ENCODE measurements at regions not wholly inside any gene's neighbourhood (a gene's known extent, or its start where the extent isn't known, plus 50 kb on each side); places are given as distances from the start of the nearest gene placed in this dataset.

GRCh38 chr3:193134856-193135255 is 106.2 kb upstream of the PLAAT1 start:
- no peak overlapping the region for H3K4me2 ChIP-seq (ENCODE audit: insufficient read depth, low read length)
- no peaks in the 10 kb centered on the region for H3K4me1 ChIP-seq (ENCODE audit: control insufficient read depth, extremely low read depth, insufficient read depth, low read length)
- H3K9me1 ChIP-seq (replicated peaks; ENCODE audit: control insufficient read depth, extremely low read depth, insufficient read depth, low read length) = no peaks in the 10 kb centered on the region
- H3K27me3 ChIP-seq (ENCODE audit: control insufficient read depth in 2 of 2, insufficient read depth in 2 of 2, low read length in 2 of 2) = peaks cover 0 to 6% of the 10 kb centered on the region in 2 experiments
- FAIRE-seq = peak; percentile 49
- no peaks in the 10 kb centered on the region for H3K79me2 ChIP-seq (ENCODE audit: control insufficient read depth, insufficient read depth, low read length)
- no TSS peak for BruUV-seq (replicated peaks)
- dilution Hi-C loops (cut with MboI; ENCODE audit: extremely low pct_ligation_motif_present, low sequenced_read_pairs) = no loop called here
- H3K9me3 ChIP-seq (replicated peaks; ENCODE audit: control insufficient read depth, insufficient read depth, low read length) = no peaks in the 10 kb centered on the region
- no peaks in the 10 kb centered on the region for H4K20me1 ChIP-seq (replicated peaks; ENCODE audit: control insufficient read depth, extremely low read depth, insufficient read depth, low read length)
- CTCF ChIA-PET = no interaction called here
- H3K4me3 ChIP-seq (replicated peaks in 1 of 3; ENCODE audit: insufficient read depth in 1 of 3, low read depth in 1 of 3, low read length in 3 of 3) = no peak overlapping the region
- peak; percentile 49 for DNase-seq (ENCODE audit: low read depth, low spot score)
- intact Hi-C loops (cut with micrococcal nuclease) = loop anchor here (5.0 kb wide), 1 partner anchor 318 kb away; no protein-coding TSS in a partner anchor
- H3K36me3 ChIP-seq (ENCODE audit: control insufficient read depth in 2 of 2, extremely low read depth in 1 of 2, insufficient read depth in 2 of 2, low read length in 2 of 2) = no peaks in the 10 kb centered on the region
- H3K27ac ChIP-seq (ENCODE audit: insufficient read depth, low read depth, low read length) = no peak overlapping the region
- TF ChIP-seq FOS (IDR thresholded peaks at IDR 0.05; ENCODE audit: borderline replicate concordance, insufficient read depth, low read length) (peak; percentile 78), GATA2 (IDR thresholded peaks at IDR 0.05; ENCODE audit: insufficient read depth, insufficient read length, low read depth, low read length) (peak; percentile 24), POLR2AphosphoS5 (IDR thresholded peaks at IDR 0.05; ENCODE audit: insufficient read depth, low read depth, low read length) (no peak), JUN (IDR thresholded peaks at IDR 0.05; ENCODE audit: borderline replicate concordance, insufficient read depth, insufficient read length, low read depth) (peak; percentile 27)
- POLR2A ChIA-PET = no interaction called here
- no peak overlapping the region for H3K9ac ChIP-seq (replicated peaks; ENCODE audit: extremely low read depth, insufficient read depth, low read length)
- no peak overlapping the region for H2AFZ ChIP-seq (ENCODE audit: low read depth, low read length)

DNA sequence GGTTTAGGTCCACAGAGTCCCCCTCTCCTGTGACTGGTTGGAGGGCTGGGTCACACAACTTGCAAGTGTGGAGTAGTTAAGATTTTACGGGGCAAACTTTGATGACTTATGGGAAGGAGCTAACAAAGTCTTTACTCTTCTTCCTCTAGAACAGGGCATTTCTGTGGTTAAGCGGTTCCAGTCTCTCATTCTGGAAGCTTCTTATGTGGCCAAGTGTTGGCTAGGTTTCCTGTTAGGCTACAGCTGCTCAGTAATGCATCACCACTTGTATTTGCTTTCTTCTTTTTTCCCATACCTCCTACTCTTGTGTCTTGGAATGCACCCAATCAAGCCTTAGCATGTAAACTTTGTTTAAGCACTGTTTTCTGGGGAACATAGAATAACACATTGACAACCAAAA is 100.6 kb upstream of the PLAAT1 start:
- Histone ChIP-seq H2AFZ (ENCODE audit: low read depth, low read length) (no peak overlapping the region), H3K9me3 (replicated peaks; ENCODE audit: control insufficient read depth, insufficient read depth, low read length) (no peaks in the 10 kb centered on the region), H4K20me1 (replicated peaks; ENCODE audit: control insufficient read depth, extremely low read depth, insufficient read depth, low read length) (no peaks in the 10 kb centered on the region), H3K27ac (ENCODE audit: insufficient read depth, low read depth, low read length) (no peak overlapping the region), H3K4me2 (ENCODE audit: insufficient read depth, low read length) (no peak overlapping the region), H3K4me3 (replicated peaks in 1 of 3; ENCODE audit: insufficient read depth in 1 of 3, low read depth in 1 of 3, low read length in 3 of 3) (no peak overlapping the region), H3K4me1 (ENCODE audit: control insufficient read depth, extremely low read depth, insufficient read depth, low read length) (no peaks in the 10 kb centered on the region), H3K79me2 (ENCODE audit: control insufficient read depth, insufficient read depth, low read length) (no peaks in the 10 kb centered on the region), H3K27me3 (ENCODE audit: control insufficient read depth in 2 of 2, insufficient read depth in 2 of 2, low read length in 2 of 2) (peaks cover 0 to 6% of the 10 kb centered on the region in 2 experiments), H3K36me3 (ENCODE audit: control insufficient read depth in 2 of 2, extremely low read depth in 1 of 2, insufficient read depth in 2 of 2, low read length in 2 of 2) (no peaks in the 10 kb centered on the region), H3K9ac (replicated peaks; ENCODE audit: extremely low read depth, insufficient read depth, low read length) (no peak overlapping the region), H3K9me1 (replicated peaks; ENCODE audit: control insufficient read depth, extremely low read depth, insufficient read depth, low read length) (no peaks in the 10 kb centered on the region)
- no TSS peak for BruUV-seq (replicated peaks)
- dilution Hi-C loops (cut with MboI; ENCODE audit: extremely low pct_ligation_motif_present, low sequenced_read_pairs) (no loop called here), intact Hi-C loops (cut with micrococcal nuclease) (no loop called here)
- no peak for FAIRE-seq
- DNase-seq (ENCODE audit: low read depth, low spot score) = no peak
- POLR2A ChIA-PET = no interaction called here
- TF ChIP-seq CTCF (IDR thresholded peaks at IDR 0.05; ENCODE audit: extremely low read depth in 1 of 2, insufficient read depth in 1 of 2, low read depth in 1 of 2, low read length in 2 of 2) = no peak
- TF ChIP-seq EZH2 (IDR thresholded peaks at IDR 0.05; ENCODE audit: borderline replicate concordance, low read depth, low read length, severe bottlenecking) = no peak
- TF ChIP-seq MAX (IDR thresholded peaks at IDR 0.05; ENCODE audit: insufficient read depth, insufficient read length) = no peak
- no peak for TF ChIP-seq FOS (IDR thresholded peaks at IDR 0.05; ENCODE audit: borderline replicate concordance, insufficient read depth, low read length)
- TF ChIP-seq MYC (IDR thresholded peaks at IDR 0.05; ENCODE audit: low read depth, low read length) = no peak
- no peak for TF ChIP-seq POLR2A (IDR thresholded peaks at IDR 0.05; ENCODE audit: low read depth, low read length)
- TF ChIP-seq POLR2AphosphoS5 (IDR thresholded peaks at IDR 0.05; ENCODE audit: insufficient read depth, low read depth, low read length) = no peak
- TF ChIP-seq GATA2 (IDR thresholded peaks at IDR 0.05; ENCODE audit: insufficient read depth, insufficient read length, low read depth, low read length) = no peak
- TF ChIP-seq JUN (IDR thresholded peaks at IDR 0.05; ENCODE audit: borderline replicate concordance, insufficient read depth, insufficient read length, low read depth) = no peak
- CTCF ChIA-PET = interaction anchor here (0.6 kb wide), 1 partner anchor 330 kb away, joined by 3 read pairs; no protein-coding TSS in a partner anchor
